ENCODE measurements at regions not wholly inside any gene's neighbourhood (a gene's known extent, or its start where the extent isn't known, plus 50 kb on each side); places are given as distances from the start of the nearest gene placed in this dataset.

DNA sequence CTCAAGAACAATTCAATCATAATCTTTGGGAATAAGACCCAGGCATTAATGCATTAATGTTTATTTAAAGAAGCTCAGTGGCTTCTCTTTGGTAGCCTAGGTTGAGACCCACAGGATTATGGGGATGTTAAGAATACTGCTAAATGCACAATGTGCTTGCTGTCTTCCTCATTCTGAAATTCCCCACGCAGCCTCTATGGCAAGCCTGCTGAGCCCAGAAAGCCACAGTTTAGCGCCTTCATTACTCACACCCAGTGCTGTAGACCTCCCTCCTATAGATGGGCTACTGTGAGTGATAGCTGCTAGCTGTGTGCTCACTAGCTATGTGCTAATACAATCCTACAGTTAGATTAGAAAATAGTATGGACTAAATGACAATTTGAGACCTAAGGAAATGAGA, 90.6 kb downstream of the TNFSF13B start:
- DNase-seq: no peak

DNA sequence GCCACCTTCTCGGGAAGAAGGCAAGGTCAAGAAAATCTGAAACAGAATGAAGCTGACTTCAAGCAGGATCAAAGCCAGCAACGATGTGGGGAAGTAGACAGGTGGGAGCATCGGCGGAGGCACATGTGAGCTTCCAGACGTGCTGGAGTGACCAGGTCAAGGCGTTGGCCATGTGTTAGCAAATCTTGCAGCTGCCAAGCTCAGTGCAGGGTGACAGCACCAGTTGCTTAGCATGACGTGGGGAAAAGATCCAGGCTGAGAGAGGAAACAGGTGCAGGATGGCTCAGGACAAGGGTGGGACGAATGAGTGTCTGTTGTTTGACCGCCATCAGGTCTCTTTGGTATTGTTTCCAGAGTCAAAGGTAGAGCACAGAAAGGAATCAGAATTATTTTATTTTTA, 92.3 kb downstream of the TNFSF13B start:
- DNase-seq: no peak

DNA sequence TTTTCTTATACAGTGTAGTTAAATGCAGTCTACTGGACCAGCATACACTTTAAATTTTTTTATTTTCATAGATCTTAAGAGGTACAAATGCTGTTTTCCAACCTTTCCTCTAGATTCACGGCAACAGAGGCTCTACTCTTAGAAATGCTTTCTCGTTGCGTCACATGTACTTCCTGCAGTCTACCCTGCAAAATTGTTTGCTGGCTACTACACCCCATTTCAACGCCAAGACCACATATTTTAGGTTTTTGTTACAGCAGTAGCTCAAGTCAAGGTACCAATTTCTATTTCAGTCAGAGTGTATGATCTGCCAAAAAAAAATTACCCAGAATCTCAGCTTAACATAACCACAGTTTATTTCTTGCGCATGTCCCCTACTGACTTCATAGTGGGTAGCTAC, 94.1 kb downstream of the TNFSF13B start:
- no peak for DNase-seq

DNA sequence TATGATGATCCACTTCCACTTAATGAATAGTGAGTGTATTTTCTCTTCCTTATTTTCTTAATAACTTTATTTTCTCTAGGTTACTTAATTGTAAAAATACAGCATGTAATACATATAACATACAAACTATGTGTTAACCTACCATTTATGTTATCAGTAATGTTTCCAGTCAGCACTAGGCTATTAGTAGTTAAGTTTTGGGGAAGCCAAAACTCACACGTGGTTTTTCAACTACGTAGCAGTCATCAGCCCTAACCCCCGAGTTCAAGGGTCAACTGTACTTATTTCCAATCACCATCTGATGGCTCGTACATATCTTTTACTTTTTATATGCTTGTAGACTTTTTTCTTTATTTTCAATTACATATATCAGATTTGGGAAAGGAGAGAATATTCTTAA, 95.7 kb downstream of the TNFSF13B start:
- no peak for DNase-seq

DNA sequence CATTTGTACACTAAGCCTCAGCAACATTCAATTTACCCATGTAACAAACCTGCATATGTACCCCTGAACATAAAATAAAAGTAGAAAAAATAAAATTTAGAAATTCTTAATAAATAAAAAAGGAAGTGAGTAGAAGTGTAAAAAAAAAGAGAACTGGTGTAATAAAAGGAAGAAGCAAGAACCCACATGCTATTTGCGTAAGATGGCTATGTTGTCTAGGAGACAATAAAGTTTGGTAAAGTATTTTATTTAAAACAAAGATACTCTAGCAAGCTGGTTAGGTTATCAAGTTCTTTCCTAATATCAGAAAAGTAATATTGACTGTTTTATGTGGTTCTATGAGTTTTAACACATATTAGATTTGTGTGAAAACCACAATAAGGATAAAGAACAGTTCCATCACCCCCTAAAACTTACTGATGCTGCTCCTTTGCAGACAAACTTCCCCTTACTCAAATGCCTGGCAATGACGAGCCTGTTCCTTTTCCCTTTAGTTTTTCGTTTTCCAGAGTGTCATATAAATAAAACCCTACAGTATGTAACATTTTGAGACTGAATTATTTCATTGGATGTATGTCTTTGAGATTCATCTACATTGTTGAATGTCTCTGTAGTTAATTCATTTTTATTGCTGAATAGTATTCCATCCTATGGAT, 98.9 kb downstream of the TNFSF13B start:
- no peak for DNase-seq

DNA sequence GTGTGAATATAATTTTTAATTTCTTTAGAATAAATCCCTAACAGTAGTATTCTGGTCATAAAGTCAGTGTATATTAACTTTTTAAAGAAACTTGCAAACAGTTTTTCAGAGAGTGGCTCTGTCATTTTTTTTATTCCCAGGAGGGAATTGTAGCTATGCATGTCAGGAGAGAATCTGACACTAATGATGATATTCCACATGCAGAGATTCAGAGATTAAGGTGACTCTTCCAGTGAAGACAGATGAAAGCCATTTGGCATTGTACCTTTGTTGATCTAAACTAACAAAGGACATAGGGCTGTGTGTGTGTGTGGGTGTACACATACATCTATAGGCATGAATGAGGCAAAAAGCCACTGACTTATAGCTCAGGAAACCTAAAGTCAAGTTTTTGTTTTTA, 99.9 kb downstream of the TNFSF13B start:
- DNase-seq: no peak

DNA sequence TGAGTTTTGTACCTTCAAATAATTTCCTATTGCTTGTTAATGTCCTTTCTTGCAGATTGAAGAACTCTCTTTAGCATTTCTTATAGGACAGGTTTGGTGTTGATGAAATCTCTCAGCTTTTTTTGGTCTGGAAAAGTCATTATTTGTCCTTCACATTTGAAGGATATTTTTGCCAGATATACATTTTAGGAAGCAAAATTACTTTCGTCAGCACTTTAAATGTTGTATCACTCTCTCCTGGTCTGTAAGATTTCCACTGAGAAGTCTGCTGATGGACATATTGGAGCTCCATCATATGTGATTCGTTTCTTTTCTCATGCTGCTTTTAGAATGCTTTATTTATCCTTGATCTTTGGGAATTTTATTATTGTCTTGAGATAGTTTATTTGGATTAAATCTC, 105.5 kb downstream of the TNFSF13B start:
- DNase-seq: no peak

DNA sequence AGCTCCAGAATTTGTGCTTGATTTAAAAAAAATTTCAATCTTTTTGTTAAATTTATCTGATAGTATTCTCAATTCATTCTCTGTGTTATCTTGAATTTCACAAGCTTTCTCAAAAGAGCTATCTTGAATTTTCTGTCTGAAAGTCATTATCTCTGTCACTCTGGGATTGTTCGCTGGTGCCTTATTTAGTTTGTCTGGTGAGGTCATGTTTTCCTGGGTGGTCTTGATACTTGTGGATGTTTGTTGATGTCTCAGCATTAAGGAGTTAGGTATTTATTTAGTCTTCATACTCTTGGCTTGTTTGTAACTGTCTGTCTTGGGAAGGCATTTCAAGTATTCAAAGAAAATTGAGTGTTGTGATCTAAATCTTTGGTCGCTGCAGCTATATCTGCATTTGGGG, 106.3 kb downstream of the TNFSF13B start:
- no peak for DNase-seq

DNA sequence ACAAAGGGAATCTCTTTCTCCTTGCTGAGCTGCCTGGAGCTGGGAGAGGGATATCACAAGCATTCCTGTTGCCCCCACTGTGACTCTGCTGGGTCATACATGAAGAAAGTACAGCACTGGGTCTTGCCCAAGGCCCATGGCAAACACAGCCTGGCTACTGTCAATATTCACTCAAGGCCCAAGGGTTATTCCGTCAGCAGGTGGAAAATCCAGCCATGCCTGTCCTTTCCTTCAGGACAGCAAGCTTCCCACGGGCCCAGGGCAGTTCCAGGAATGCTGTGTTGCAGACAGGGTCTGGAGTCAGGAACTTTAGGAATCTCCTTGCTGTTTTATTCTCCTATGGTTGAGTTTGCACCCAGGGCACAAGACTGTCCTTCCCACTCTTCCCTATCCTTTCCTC, 106.8 kb downstream of the TNFSF13B start:
- DNase-seq: no peak

DNA sequence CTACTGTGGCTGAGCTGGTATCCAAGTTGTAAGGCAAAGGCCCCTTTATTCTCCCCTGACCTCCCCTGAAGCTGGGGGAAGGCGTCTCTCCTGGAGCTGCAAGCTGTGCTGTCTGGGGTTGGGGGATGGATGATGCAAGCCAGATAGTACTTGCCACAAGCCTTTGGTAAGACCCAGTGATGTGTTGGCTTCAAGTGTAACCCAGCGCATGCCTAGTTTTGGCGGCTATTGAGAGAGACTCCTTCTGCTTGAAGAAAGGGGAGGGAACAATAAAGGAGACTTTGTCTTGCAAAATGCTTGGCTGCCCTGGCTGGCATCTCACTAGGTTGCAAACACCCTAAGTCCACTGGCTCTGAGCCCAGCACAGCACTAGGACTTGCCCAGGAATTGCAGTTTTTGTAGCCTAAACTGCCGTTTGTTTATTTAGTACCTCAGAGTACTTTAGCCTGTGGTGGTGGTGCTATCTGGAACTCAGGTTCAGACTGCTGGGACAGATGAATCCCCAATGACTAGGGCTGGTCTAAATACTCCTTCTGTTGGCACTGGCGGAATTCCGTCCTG, 108.2 kb downstream of the TNFSF13B start:
- DNase-seq: no peak

DNA sequence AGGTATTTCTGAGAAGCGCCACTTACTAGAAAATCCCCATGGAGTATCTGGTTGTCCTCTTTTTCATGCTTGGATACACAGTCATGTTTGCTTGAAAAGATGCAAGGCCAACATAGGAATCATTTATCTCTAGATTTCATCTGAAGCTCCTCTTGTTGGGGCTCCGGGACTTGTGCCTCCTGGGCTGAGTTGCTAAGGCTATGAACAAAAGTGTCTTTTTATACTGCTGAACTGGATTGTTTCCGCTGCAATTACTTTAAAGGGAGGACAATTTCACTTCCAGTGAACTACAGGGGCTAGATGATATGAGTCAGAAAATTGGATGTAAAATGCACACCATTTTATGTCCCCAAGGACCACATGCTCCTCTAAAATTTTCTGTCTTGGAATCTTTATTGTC, 114.1 kb downstream of the TNFSF13B start:
- DNase-seq: no peak

DNA sequence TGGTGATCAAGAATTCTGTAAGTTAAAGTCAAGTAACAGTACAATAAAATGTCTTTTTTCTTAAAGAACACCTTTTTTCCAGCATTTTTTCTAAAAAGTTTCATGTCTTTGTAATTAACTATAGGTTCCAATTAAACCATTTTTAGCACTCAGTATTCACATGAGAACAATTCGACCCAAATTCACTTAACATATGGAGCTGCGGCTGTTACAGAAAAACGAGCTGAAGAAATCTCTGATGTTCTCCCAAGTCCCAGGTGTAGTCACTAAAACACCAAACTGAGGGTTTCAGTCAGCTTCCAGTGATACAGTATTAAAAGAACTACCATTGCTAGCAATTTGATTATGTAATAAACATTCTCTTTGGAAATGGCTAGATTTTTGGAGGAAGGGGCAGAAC, 117.6 kb downstream of the TNFSF13B start:
- DNase-seq: no peak

DNA sequence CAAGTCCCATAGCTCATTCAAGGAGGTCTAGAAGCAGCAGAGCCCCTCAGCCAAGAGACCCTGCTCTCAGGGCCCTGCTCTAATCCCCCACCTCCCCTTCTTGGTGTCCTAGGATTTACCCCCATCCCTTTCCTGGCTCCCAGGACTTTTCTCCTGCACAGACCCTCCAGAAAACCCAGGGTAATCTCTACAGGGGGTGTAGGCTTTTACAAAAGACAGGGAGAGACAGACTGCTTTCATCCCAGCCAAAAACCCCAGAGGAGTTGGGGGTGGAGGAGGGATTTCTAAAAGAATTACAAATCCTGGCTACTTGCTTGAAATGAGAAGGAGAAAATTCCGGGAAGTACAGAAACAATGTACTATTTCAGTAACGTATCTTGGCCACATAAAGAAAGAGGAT, 133.3 kb downstream of the TNFSF13B start:
- no peak for DNase-seq

DNA sequence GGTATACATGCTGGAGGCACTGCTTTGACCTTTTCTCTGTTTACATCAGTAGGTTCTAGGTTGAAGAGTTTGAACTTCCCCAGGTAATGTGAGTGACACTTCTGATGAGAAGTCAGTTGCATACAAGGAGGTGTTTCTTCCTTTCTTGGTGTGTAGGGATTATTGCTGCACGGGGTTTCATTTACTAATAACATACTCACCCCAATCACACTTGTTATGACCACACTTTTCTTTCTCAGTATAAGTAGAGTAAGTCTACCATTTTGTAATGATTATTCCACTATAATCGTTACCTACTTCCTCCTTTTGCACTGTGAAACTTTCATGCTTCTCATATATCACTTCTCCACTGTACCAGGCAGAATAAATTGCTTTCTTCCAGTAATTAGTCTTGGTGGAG, 138.0 kb downstream of the TNFSF13B start:
- DNase-seq: no peak

DNA sequence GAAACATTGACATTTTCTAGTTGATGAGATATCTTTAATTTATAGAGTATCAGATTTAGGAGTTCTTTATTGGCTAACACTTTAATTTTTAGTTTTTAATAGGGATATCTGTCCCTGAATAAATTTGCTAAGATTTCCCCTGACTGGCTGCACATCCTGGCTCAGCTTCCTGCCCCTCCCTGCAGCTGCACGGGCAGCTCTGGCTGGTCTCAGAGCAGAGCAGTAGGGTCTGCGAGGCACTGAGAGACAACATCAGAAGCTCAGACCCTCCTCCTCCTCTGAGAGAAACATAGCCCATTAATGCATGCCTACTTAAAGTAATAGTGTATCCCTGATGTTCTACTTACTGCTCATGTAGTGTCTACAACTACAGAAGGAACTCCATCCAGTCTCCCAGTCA, 139.2 kb downstream of the TNFSF13B start:
- no peak for DNase-seq

DNA sequence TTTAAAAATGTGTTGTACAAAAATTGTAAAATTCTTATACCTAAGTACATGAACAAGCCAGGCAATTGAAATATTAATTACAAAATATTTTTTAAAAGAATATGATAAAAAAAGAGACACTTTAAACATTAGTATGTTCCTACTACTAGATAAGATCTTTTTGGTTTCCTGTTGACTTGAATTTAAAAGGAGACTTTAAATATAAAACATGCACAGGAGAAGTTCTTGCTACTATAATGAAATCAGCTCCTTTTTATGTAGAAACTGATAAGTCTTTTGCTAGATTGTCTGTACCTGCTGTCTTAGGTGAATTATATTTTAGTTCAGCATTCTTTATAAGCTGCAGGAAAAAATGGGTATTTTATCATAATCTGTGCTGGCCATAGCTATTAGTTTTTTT, 140.2 kb downstream of the TNFSF13B start:
- DNase-seq: no peak

DNA sequence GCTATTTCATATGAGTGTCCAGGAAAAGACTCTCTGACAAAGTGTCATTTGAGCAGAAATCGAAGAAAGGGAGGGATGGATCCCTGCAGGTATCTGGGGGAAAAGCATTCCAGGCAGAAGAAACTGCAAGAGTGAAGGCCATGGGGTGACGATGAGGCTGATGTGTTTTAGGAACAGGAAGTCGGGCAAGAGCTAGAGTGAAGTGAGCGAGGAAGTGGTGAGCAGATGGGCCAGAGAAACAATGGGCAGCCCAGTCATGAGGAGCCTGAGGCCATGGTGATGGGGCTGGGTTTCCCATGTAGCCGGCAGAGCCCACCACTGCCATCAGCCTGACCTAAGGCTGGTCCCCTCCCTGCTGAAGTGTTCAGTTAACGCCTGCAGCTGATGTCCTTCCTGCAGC, 150.2 kb downstream of the TNFSF13B start:
- DNase-seq: no peak

DNA sequence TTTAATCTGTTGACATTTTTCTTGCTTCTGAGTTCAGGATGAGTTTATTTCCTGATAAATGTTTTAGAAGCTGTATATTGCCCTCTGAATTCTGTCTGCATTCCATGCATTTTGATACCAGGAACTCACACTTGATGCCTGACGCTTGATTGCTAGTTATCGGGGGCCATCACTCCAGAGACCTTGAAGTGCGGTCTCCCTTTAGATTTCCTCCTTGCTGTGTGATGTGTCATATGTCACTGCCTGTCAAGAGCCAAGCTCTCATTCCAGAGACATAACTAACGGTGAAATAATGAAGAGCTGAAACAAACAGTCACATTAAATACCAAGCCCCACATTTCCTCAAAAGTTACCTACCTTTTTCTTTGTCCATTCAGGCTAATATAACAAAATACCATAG, 155.5 kb downstream of the TNFSF13B start:
- no peak for DNase-seq

DNA sequence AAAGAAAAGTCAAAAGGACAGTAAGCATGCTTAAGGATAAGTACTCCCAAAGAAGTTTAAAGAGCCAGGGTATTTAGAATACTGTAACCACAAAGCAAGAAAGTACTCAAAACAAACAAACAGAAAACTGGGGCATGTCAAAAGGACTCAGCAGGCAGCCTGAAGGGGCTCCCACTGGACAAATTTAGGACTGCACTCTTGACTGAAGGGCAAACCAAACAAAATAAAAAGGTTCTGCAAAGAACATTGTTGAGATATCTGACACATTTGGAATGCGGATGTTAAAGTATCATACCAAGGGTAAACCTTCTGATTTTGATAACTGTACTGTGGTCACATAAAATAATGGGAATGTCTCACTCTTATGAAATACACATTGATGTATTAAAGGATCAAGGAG, 157.4 kb downstream of the TNFSF13B start:
- DNase-seq: no peak

DNA sequence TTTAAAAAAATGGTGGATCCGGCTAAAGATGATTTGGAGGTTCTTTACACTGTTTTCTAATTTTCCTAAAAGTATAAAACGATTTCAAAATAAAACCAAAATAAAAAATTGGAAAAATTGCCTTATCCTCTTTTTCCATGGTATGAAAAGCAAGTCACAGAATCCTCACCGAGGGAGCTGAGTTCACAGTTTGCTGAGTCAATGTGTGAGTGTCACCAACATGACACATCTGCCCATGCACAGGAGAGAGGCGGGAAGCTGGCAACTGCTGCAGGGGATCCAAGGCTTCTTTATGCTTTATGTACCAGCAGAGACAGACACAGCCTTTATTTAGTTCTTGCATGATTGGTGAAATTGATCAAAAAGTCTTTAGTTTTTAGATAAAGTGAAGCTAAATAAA, 157.8 kb downstream of the TNFSF13B start:
- no peak for DNase-seq

DNA sequence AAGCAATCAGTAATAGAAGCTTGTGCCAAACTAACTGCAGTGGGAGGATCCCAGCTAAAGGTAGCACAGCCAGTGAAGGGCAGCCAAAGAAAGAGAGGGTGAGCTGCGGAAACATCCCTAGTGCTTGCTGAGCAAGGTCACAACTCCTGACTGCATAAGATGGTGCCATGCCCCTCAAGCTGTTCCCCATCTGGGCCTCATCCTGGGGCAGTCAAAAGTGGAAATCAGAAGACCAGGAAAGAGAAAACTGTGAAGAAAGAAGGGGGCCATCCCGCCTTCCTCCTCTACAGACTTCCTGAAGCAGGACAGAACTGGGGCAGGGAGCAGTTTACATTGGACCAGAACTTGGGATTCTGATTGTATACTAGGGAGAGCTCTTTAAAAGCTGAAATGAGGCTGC, 159.2 kb downstream of the TNFSF13B start:
- DNase-seq: no peak

DNA sequence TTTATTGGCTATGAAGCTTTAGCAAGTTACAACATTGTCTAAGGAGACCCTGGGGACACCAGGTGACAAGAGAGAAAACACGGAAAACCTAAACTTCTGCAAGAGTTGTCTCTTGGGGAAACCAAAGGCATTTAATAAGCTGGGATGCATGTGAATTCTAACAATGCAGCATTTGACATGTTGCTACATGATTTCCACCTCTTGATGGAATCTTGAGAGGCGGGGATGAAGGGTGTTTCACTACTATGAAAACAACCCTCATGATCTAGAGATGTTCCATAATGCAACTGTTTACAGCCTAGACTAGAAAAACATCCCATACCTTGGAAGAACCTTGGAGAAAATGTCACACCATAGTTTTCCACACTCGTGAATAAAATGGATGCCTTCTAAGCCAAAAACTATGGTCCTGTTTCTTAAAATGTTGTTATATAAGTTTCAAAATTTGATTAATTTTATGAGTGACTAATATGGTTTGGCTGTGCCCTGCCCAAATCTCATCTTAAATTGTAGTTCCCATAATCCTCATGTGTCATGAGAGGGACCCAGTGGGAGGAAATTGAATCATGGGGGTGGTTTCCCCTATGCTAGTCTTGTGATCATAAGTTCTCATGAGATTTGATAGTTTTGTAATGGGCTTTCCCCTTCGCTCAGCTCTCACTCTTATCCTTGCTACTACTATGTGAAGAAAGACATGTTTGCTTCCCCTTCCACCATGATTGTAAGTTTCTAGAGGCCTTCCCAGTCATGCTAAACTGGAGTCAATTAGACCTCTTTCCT, 164.6 kb downstream of the TNFSF13B start:
- DNase-seq: no peak

DNA sequence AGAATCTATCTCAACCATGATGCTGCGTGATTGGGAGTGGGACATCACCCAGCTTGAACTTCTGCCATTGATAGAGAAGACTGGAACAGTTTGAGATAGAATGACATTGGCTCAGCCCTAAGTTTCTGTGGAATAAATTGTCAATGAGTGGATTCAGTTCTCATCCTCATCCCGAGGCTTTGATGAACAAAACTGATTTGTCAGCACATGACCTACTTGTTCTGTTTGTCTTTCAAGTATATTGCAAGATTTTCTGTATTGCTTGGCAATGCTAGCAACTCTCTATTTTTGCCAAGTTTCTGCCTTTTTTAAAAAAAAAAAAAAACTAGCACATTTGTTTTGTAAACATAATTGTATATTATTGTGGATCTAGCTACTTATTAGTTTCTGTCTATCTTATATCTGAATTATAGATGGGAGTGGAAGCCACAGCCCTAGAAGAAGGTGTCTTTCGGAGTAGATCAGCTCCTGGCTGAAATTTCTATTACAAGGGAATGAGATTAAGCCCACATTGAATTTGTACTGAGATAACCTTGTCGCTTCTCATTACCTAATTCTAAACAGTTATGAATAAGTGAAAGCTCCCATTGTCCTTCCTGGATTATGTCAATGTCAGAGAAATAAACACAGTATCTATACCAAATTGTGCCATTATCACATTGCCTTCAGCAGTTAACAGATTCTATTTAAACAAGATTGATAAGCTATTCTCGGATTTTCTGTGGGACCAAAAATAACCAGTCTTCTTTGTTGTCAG, 166.1 kb downstream of the TNFSF13B start:
- no peak for DNase-seq

DNA sequence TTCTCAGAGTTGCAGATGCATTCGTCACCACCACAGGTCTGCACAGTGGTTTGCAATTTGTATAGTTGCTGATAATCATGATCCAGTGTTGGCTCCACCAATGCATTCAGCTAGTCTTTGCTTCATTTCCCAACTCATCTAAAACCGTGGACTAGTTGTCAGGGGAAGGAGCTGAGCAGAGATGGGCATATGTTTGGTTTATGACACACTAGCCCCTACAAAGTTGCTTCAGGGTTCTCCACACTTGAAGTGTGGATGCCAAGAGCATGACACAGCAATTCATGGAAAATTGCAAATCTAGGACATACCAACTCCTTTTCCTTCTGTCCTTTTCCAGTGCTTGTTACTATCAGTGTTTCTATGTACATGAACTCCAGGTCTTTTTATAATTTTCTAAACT, 168.0 kb downstream of the TNFSF13B start:
- DNase-seq: no peak
